DND-41 (cell line): ENCODE measurements at regions not wholly inside any gene's neighbourhood (a gene's known extent, or its start where the extent isn't known, plus 50 kb on each side); places are given as distances from the start of the nearest gene placed in this dataset.

Experiments used
- CTCF ChIP-seq: IDR thresholded peaks from 2 replicates; pipeline ENCODE4 v1.5.1; 2012; ENCODE audit warnings: borderline replicate concordance, low read length, moderate library complexity, mild to moderate bottlenecking; ENCODE audit not compliant: poor library complexity, severe bottlenecking; ENCODE audit errors: extremely low read depth
- EZH2 ChIP-seq: IDR thresholded peaks from 3 replicates; pipeline ENCODE4 v1.6.1; 2012; ENCODE audit warnings: borderline replicate concordance, low read depth, mild to moderate bottlenecking, moderate library complexity, low read length, inconsistent platforms; ENCODE audit not compliant: severe bottlenecking

GRCh38 chr9:107108342-107109130 is 174.5 kb upstream of the RAD23B start:
- TF ChIP-seq CTCF (no peak), EZH2 (no peak)
